Pancreas (tissue), 10 donors: ENCODE measurements at regions not wholly inside any gene's neighbourhood (a gene's known extent, or its start where the extent isn't known, plus 50 kb on each side); places are given as distances from the start of the nearest gene placed in this dataset.

Experiments used
- ATAC-seq, 4 donors: fragments of 200-7000 bp; cut with Tn5 transposase; one replicate each; pipeline versions ENCODE4 v1.8.0 to v1.9.1; 2020; ENCODE audit warnings: mild to moderate bottlenecking in 4 of 4, moderate library complexity in 4 of 4
- DNase-seq, 6 donors: peaks; one replicate each; pipeline ENCODE4 v3.0.0-alpha.2; 2020
- FAIRE-seq: peaks from 2 replicates; lab custom pipeline; 2012; peaks lifted over from hg19 to GRCh38; lab: Jason Lieb, UNC
- H3K27ac ChIP-seq, 4 donors: fragments of 200-600 bp; sonication (generic); 1 replicate in 3 of 4; 2 replicates in 1 of 4; pipeline versions ENCODE4 v1.5.0 to v1.8.0; 2020
- H3K27me3 ChIP-seq, 4 donors: fragments of 200-600 bp; one replicate each; pipeline ENCODE4 v1.8.0; 2021
- H3K36me3 ChIP-seq, 3 donors: fragments of 200-600 bp; sonication (generic) in 1 of 3; one replicate each; pipeline versions ENCODE4 v1.5.0 to v1.8.0; 2020 to 2021
- H3K4me1 ChIP-seq, 3 donors: fragments of 200-600 bp; one replicate each; pipeline ENCODE4 v1.8.0; 2021
- H3K4me3 ChIP-seq, 4 donors: fragments of 200-600 bp; sonication (generic) in 2 of 4; one replicate each; pipeline versions ENCODE4 v1.5.0 to v1.8.0; 2020 to 2021
- H3K9me3 ChIP-seq, 4 donors: fragments of 200-600 bp; one replicate each; pipeline ENCODE4 v1.8.0; 2021
- CTCF ChIP-seq, 4 donors: fragments of 200-600 bp; sonication (generic) in 3 of 4; IDR thresholded peaks; one replicate each; pipeline versions ENCODE4 v1.5.0 to v1.8.0; 2021; ENCODE audit warnings: antibody characterized with exemption in 4 of 4
- WGBS, 2 donors: extraction: QIAGEN DNeasy Blood & Tissue Kit; methylation state at CpG; one replicate each; pipeline ENCODE4 v1.1.7; 2013; 5-methylcytosine and 5-hydroxymethylcytosine counted together
- intact Hi-C, 3 donors: fragments of 100-400 bp; cut with DNase I; formaldehyde crosslinking; loops; one replicate each; pipeline versions ENCODE4 v1.11.1 to v1.14.2; 2022
- donor health status: healthy with polysubstance abuse.
- donor health status: DM: no; HTN: no; CAD: no; lungs with moderate emphysema.
- donor health status: DM: no; HTN: no; CAD: no.
- donor health status: control.
- donor health status: control.
- donor health status: Bipolar disorder and iron deficiency.
- donor health status: DM: yes; HTN: yes; CAD: no.
- donor health status: DM: no; HTN: no; CAD: no.
- donor health status: DM: no; HTN: no; CAD: no.
- donor health status: DM: yes; HTN: yes; CAD: no.

GRCh38 chr1:38787041-38787440 is 72.5 kb downstream of the RRAGC start:
- no peak for FAIRE-seq
- H3K36me3 ChIP-seq = no peaks in the 10 kb centered on the region
- WGBS, 2 donors = 57 to 67% methylated on average over 3 of the region's 3 CpGs

GRCh38 chr1:38786040-38786436 is 73.5 kb downstream of the RRAGC start:
- DNase-seq (no peak), FAIRE-seq (no peak), ATAC-seq (no peak)
- H3K9me3 ChIP-seq = no peaks in the 10 kb centered on the region
- peaks cover 0 to 5% (median 0%) of the 10 kb centered on the region in 3 donors for H3K4me1 ChIP-seq
- 69% methylated on average over 6 of the region's 6 CpGs for WGBS, 2 donors
- no peak overlapping the region for H3K27ac ChIP-seq
- H3K27me3 ChIP-seq = peaks cover 0 to 44% (median 0%) of the 10 kb centered on the region in 4 donors
- TF ChIP-seq CTCF (IDR thresholded peaks at IDR 0.05) = no peak
- intact Hi-C loops = no loop called here
- no peaks in the 10 kb centered on the region for H3K36me3 ChIP-seq
- no peak overlapping the region for H3K4me3 ChIP-seq

More at GRCh38 chr1:38787041-38787440, 72.5 kb downstream of the RRAGC start:
- intact Hi-C loops = no loop called here
- no peak for TF ChIP-seq CTCF (IDR thresholded peaks at IDR 0.05)
- no peak overlapping the region for H3K27ac ChIP-seq
- DNase-seq (no peak), ATAC-seq (no peak)
- peaks cover 0 to 34% (median 0%) of the 10 kb centered on the region in 4 donors for H3K27me3 ChIP-seq
- H3K4me1 ChIP-seq = peaks cover 0 to 5% (median 0%) of the 10 kb centered on the region in 3 donors
- H3K4me3 ChIP-seq = no peak overlapping the region
- no peaks in the 10 kb centered on the region for H3K9me3 ChIP-seq

- Histone ChIP-seq H3K27me3 (peaks cover 0 to 49% (median 0%) of the 10 kb centered on the region in 4 donors), H3K9me3 (no peaks in the 10 kb centered on the region), H3K4me3 (no peak overlapping the region), H3K27ac (no peak overlapping the region), H3K36me3 (no peaks in the 10 kb centered on the region), H3K4me1 (peaks cover 0 to 5% (median 0%) of the 10 kb centered on the region in 3 donors)
- TF ChIP-seq CTCF (IDR thresholded peaks at IDR 0.05) = no peak
- WGBS, 2 donors = 36 to 39% methylated on average over 4 of the region's 4 CpGs
- intact Hi-C loops = no loop called here
- DNase-seq (no peak), ATAC-seq (no peak), FAIRE-seq (no peak)
Observed at GRCh38 chr1:38785285-38786039, 74.1 kb downstream of the RRAGC start.

GRCh38 chr1:38784452-38785284 is 74.9 kb downstream of the RRAGC start:
- Histone ChIP-seq H3K27me3 (peaks cover 0 to 57% (median 0%) of the 10 kb centered on the region in 4 donors), H3K9me3 (no peaks in the 10 kb centered on the region), H3K27ac (no peak overlapping the region), H3K4me1 (peaks cover 0 to 5% (median 0%) of the 10 kb centered on the region in 3 donors), H3K36me3 (no peaks in the 10 kb centered on the region), H3K4me3 (no peak overlapping the region)
- ATAC-seq (no peak), FAIRE-seq (no peak), DNase-seq (no peak)
- intact Hi-C loops = no loop called here
- 64 to 71% methylated on average over 6 of the region's 6 CpGs for WGBS, 2 donors
- no peak for TF ChIP-seq CTCF (IDR thresholded peaks at IDR 0.05)
